ENCODE measurements at regions not wholly inside any gene's neighbourhood (a gene's known extent, or its start where the extent isn't known, plus 50 kb on each side); places are given as distances from the start of the nearest gene placed in this dataset.
A peak's percentile ranks its signal among the peaks of the same experiment; 100 is the strongest.

GRCh38 chr9:32706004-32706724, 70.7 kb upstream of the TAF1L start:
- H3K9ac ChIP-seq (ENCODE audit: low read depth, low read length): no peak overlapping the region
- no TSS peak for BruUV-seq (replicated peaks)

More at GRCh38 chr9:32706004-32706724, 70.7 kb upstream of the TAF1L start:
- H2BK15ac ChIP-seq (ENCODE audit: low read depth, low read length): no peak overlapping the region
- TF ChIP-seq USF2 (IDR thresholded peaks at IDR 0.05; ENCODE audit: low read depth, low read length) (no peak), MAZ (IDR thresholded peaks at IDR 0.05; ENCODE audit: borderline replicate concordance, low read depth, low read length) (no peak), ELK1 (IDR thresholded peaks at IDR 0.05; ENCODE audit: borderline replicate concordance, low read depth, low read length) (no peak), FOS (IDR thresholded peaks at IDR 0.05; ENCODE audit: low read depth, low read length) (no peak), RFX5 (IDR thresholded peaks at IDR 0.05; ENCODE audit: low read depth, low read length) (no peak), MXI1 (IDR thresholded peaks at IDR 0.05; ENCODE audit: borderline replicate concordance, low read depth, low read length) (no peak), RAD21 (IDR thresholded peaks at IDR 0.05; ENCODE audit: low read length) (no peak), BHLHE40 (IDR thresholded peaks at IDR 0.05; ENCODE audit: low read depth, low read length) (no peak), RCOR1 (IDR thresholded peaks at IDR 0.05; ENCODE audit: insufficient replicate concordance, low read length) (no peak), SMC3 (IDR thresholded peaks at IDR 0.05; ENCODE audit: low read depth, low read length) (no peak), NFE2L2 (IDR thresholded peaks at IDR 0.05; ENCODE audit: low read depth, low read length) (no peak)
- TF ChIP-seq, protein P1, sequence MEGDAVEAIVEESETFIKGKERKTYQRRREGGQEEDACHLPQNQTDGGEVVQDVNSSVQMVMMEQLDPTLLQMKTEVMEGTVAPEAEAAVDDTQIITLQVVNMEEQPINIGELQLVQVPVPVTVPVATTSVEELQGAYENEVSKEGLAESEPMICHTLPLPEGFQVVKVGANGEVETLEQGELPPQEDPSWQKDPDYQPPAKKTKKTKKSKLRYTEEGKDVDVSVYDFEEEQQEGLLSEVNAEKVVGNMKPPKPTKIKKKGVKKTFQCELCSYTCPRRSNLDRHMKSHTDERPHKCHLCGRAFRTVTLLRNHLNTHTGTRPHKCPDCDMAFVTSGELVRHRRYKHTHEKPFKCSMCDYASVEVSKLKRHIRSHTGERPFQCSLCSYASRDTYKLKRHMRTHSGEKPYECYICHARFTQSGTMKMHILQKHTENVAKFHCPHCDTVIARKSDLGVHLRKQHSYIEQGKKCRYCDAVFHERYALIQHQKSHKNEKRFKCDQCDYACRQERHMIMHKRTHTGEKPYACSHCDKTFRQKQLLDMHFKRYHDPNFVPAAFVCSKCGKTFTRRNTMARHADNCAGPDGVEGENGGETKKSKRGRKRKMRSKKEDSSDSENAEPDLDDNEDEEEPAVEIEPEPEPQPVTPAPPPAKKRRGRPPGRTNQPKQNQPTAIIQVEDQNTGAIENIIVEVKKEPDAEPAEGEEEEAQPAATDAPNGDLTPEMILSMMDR (conservative IDR thresholded peaks at IDR 0.05; ENCODE audit: low read depth, low read length): no peak
- no peak overlapping the region for H2AK9ac ChIP-seq (replicated peaks; ENCODE audit: low read depth, low read length, poor library complexity)
- H3K79me1 ChIP-seq (ENCODE audit: low read depth in 1 of 2, low read length in 2 of 2): no peaks in the 10 kb centered on the region
- H2BK20ac ChIP-seq (ENCODE audit: low read depth, low read length): no peak overlapping the region
- H4K5ac ChIP-seq (ENCODE audit: low read depth, low read length): no peak overlapping the region
- H2BK120ac ChIP-seq (ENCODE audit: low read depth, low read length): no peak overlapping the region
- intact Hi-C loops (cut with micrococcal nuclease) (no loop called here), in situ Hi-C loops (cut with MboI; ENCODE audit: low sequenced_read_pairs) (no loop called here), dilution Hi-C loops (cut with HindIII; ENCODE audit: low sequenced_read_pairs, unreplicated experiment) (no loop called here)
- H2AFZ ChIP-seq (replicated peaks; ENCODE audit: low read length, poor library complexity): peak overlapping the region; percentile 19
- ChIA-PET CTCF (no interaction called here), POLR2A (ENCODE audit: unreplicated experiment) (no interaction called here)
- no peaks in the 10 kb centered on the region for H4K20me1 ChIP-seq (ENCODE audit: insufficient read depth, low read length)
- H3K4me3 ChIP-seq (ENCODE audit: insufficient read depth, low read depth, low read length): no peak overlapping the region
- H3K4me2 ChIP-seq (ENCODE audit: low read depth, low read length): no peak overlapping the region
- H3K4me1 ChIP-seq (ENCODE audit: control insufficient read depth, insufficient read depth, low read length): no peaks in the 10 kb centered on the region; the same call in 1 of the 2 replicates
- DNase-seq: peak; percentile 15
- no peak overlapping the region for H3K4ac ChIP-seq (ENCODE audit: low read depth, low read length)
- H3K36me3 ChIP-seq (ENCODE audit: control insufficient read depth, insufficient read depth, low read length): no peaks in the 10 kb centered on the region
- H3K9me3 ChIP-seq (ENCODE audit: control insufficient read depth, insufficient read depth, low read length): no peaks in the 10 kb centered on the region
- no CpG with 5 or more reads among the region's 4 CpGs for WGBS, 2 experiments (ENCODE audit: extremely low coverage in 2 of 2, insufficient read length in 1 of 2)
- no peak overlapping the region for H3K56ac ChIP-seq (ENCODE audit: extremely low read depth, insufficient read depth, low read length)
- no peak overlapping the region for H3K27ac ChIP-seq (ENCODE audit: insufficient read depth, low read length)
- H3K14ac ChIP-seq (replicated peaks; ENCODE audit: low read depth, low read length): no peak overlapping the region
- H3K9me1 ChIP-seq (ENCODE audit: insufficient read depth, low read length): no peaks in the 10 kb centered on the region
- ATAC-seq (ENCODE audit: low read depth): no peak
- H3K18ac ChIP-seq (ENCODE audit: low read depth, low read length): no peak overlapping the region
- H2AK5ac ChIP-seq (ENCODE audit: low read depth, low read length): no peak overlapping the region
- H4K91ac ChIP-seq (ENCODE audit: insufficient read depth, low read depth, low read length): no peak overlapping the region
- no peak overlapping the region for H4K8ac ChIP-seq (ENCODE audit: low read depth in 2 of 2, low read length in 2 of 2)
- 0 out of 2 replicates have a peak, but pooled peaks cover 1% of the 10 kb centered on the region for H3K27me3 ChIP-seq (ENCODE audit: control insufficient read depth, insufficient read depth, low read length)
- no peak overlapping the region for H3K23ac ChIP-seq (ENCODE audit: low read depth, low read length)
- H2BK5ac ChIP-seq (ENCODE audit: low read depth, low read length, poor library complexity, severe bottlenecking): no peak overlapping the region

Data from IMR-90 (cell line).